ENCODE measurements at regions not wholly inside any gene's neighbourhood (a gene's known extent, or its start where the extent isn't known, plus 50 kb on each side); places are given as distances from the start of the nearest gene placed in this dataset.

DNA sequence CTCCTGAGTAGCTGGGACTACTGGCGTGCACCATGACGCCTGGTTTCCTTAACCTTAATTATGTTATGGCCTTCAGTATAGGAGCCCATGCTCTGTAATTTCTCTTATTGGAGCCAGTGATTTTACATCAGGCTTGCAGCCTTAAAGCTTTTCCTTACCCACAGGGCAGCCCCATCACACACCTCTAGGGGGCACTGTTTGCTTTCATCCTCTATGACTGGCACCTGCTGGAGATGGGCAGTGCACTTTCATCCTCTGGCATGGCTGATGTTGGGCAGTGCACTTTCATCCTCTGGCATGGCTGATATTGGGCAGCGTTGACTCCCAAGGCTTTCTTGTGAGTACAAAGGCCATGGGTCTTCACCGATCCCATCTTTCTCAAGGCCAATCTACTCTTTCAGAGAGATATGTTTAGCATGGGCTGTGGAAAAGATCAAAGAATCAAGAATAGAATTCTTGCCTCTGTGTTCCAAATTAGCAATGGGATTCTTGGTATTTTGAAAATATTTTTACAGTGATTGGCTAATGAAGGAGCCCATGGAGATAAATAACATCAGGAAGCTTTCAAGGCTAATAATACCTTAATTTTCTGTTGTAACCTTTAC is 80.7 kb upstream of the MEX3C start:
- H3K9me3 Mint-ChIP-seq, result no peaks in the 10 kb centered on the region
- no peak overlapping the region for H3K27ac Mint-ChIP-seq
- H3K36me3 Mint-ChIP-seq (ENCODE audit: low read depth), result no peaks in the 10 kb centered on the region

GRCh38 chr18:51279367-51279984 is 82.0 kb upstream of the MEX3C start:
- H3K36me3 Mint-ChIP-seq (ENCODE audit: low read depth), result no peaks in the 10 kb centered on the region
- peak overlapping the region in 2 of 3 experiments; percentile 28 to 66 for H3K27ac Mint-ChIP-seq
- no peak for TF ChIP-seq CTCF (IDR thresholded peaks at IDR 0.05; ENCODE audit: unreplicated experiment in 3 of 3)
- H3K9me3 Mint-ChIP-seq, result no peaks in the 10 kb centered on the region
- H3K4me3 Mint-ChIP-seq, result no peak overlapping the region
- no peaks in the 10 kb centered on the region for H3K27me3 Mint-ChIP-seq (ENCODE audit: low read depth)
- H3K4me1 Mint-ChIP-seq, result peaks cover 28% of the 10 kb centered on the region

More for the DNA sequence above, 80.7 kb upstream of the MEX3C start:
- Mint-ChIP-seq H3K27me3 (ENCODE audit: low read depth) (no peaks in the 10 kb centered on the region), H3K4me1 (peaks cover 35% of the 10 kb centered on the region), H3K4me3 (no peak overlapping the region)
- TF ChIP-seq CTCF (IDR thresholded peaks at IDR 0.05; ENCODE audit: unreplicated experiment in 3 of 3), result peak; percentile 30 to 49 (median 32)

- H3K9me3 Mint-ChIP-seq, result peaks cover 8% of the 10 kb centered on the region
- no peaks in the 10 kb centered on the region for H3K36me3 Mint-ChIP-seq (ENCODE audit: low read depth)
- peaks cover 6% of the 10 kb centered on the region for H3K4me1 Mint-ChIP-seq
- no peak overlapping the region for H3K4me3 Mint-ChIP-seq
- H3K27ac Mint-ChIP-seq, result no peak overlapping the region
- no peaks in the 10 kb centered on the region for H3K27me3 Mint-ChIP-seq (ENCODE audit: low read depth)
- TF ChIP-seq CTCF (IDR thresholded peaks at IDR 0.05; ENCODE audit: unreplicated experiment in 3 of 3), result no peak
These were observed 90.5 kb upstream of the MEX3C start for GRCh38 chr18:51287818-51288508.

DNA sequence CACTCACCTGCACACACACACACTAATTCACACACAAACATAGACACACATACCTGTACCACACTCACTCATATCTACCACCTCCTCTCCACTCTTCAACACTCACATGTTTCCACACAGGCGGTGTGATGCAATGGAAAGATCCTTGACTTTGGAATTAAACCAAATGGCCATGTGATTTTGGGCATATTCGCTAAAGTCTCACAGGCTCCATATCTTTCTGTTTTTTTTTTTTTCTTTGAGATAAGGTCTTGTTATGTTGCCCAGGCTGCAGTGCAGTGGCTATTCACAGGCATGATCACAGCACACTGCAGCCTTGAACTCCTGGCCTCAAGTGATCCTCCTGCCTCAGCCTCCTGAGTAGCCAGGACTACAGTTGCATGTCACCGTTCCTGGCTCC is 91.1 kb upstream of the MEX3C start:
- no peaks in the 10 kb centered on the region for H3K36me3 Mint-ChIP-seq (ENCODE audit: low read depth)
- H3K4me3 Mint-ChIP-seq, result no peak overlapping the region
- peaks cover 6% of the 10 kb centered on the region for H3K4me1 Mint-ChIP-seq
- peaks cover 9% of the 10 kb centered on the region for H3K9me3 Mint-ChIP-seq
- no peaks in the 10 kb centered on the region for H3K27me3 Mint-ChIP-seq (ENCODE audit: low read depth)
- no peak overlapping the region for H3K27ac Mint-ChIP-seq
- no peak for TF ChIP-seq CTCF (IDR thresholded peaks at IDR 0.05; ENCODE audit: unreplicated experiment in 3 of 3)

DNA sequence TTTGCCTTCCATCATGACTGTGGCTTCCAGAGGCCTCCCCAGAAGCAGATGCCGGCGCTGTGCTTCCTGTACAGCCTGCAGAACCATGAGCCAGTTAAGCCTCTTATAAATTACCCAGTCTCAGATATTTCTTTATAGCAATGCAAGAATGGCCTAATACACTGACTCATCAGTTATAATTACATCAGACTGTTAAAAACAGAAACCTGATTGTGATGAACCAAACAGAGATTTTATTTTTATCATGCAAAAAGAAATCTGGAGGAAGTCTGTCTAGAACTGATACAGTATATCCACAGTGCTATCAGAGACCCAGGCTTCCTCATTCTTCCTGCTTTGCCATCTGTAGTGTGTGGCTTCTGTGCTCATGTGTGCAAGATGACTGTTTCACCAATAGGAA is 93.4 kb upstream of the MEX3C start:
- H3K4me1 Mint-ChIP-seq, result peaks cover 6% of the 10 kb centered on the region
- no peak overlapping the region for H3K27ac Mint-ChIP-seq
- no peak overlapping the region for H3K4me3 Mint-ChIP-seq
- H3K9me3 Mint-ChIP-seq, result peaks cover 10% of the 10 kb centered on the region
- no peaks in the 10 kb centered on the region for H3K36me3 Mint-ChIP-seq (ENCODE audit: low read depth)
- no peaks in the 10 kb centered on the region for H3K27me3 Mint-ChIP-seq (ENCODE audit: low read depth)
- no peak for TF ChIP-seq CTCF (IDR thresholded peaks at IDR 0.05; ENCODE audit: unreplicated experiment in 3 of 3)

Measured in nephron (organoid).